ENCODE measurements at regions not wholly inside any gene's neighbourhood (a gene's known extent, or its start where the extent isn't known, plus 50 kb on each side); places are given as distances from the start of the nearest gene placed in this dataset.
A peak's percentile ranks its signal among the peaks of the same experiment; 100 is the strongest.

DNA sequence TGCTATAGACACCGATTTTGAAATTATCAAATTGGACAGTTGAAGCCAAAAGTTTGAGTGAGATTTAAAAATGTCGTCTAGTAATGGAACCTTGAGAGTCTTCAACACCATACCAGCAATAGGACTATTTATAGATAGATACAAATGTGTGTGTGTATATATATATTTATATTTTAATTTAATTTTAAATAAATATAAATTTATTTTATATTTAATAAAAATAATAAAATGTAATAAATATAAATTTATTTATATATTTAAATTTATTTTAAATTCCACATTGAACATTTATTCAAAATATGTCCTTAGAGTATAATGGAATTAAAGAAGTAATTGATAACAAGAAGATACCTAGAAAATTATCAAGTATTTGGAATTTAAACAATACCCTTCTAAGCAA, 221.9 kb upstream of the CXXC4 start (continued):
- TF ChIP-seq, protein P1, sequence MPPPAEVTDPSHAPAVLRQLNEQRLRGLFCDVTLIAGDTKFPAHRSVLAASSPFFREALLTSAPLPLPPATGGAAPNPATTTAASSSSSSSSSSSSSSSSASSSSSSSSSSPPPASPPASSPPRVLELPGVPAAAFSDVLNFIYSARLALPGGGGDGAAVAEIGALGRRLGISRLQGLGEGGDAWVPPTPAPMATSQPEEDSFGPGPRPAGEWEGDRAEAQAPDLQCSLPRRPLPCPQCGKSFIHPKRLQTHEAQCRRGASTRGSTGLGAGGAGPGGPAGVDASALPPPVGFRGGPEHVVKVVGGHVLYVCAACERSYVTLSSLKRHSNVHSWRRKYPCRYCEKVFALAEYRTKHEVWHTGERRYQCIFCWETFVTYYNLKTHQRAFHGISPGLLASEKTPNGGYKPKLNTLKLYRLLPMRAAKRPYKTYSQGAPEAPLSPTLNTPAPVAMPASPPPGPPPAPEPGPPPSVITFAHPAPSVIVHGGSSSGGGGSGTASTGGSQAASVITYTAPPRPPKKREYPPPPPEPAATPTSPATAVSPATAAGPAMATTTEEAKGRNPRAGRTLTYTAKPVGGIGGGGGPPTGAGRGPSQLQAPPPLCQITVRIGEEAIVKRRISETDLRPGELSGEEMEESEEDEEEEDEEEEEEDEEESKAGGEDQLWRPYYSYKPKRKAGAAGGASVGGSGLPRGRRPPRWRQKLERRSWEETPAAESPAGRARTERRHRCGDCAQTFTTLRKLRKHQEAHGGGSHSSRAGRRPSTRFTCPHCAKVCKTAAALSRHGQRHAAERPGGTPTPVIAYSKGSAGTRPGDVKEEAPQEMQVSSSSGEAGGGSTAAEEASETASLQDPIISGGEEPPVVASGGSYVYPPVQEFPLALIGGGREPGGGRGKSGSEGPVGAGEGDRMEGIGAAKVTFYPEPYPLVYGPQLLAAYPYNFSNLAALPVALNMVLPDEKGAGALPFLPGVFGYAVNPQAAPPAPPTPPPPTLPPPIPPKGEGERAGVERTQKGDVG (CRISPR knock-in tag; IDR thresholded peaks at IDR 0.05) = no peak
- no peak for TF ChIP-seq SMAD1 (IDR thresholded peaks at IDR 0.05; ENCODE audit: low read depth, partially characterized antibody)

DNA sequence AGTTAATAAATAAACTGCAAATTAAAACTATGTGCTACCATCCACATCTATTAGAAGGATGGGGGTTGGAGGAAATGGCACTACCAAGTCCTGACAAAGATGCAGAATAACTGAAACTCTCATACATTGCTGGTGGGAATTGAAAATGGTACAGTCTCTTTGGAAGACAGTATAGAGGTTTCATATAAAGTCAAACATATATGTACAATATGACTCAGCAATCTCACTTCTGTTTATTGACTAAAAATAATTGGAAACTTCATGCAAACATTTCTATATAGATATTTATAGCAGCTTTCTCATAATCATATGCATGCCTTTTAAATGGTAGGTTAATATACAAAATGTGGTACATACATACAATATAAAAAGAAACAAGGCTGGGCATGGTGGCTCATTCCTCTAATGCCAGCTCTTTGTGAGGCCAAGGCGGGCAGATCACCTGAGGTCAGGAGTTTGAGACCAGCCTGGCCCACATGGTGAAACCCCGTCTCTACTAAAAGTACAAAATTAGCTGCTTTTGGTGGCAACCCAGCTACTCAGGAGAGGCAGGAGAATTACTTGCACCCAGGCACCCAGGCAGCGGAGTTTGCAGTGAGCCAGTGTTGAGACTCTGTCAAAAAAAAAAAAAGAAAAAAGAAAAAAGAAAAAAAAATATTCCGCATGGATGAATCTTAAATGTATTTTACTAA, 225.0 kb upstream of the CXXC4 start:
- Histone ChIP-seq H3K36me3 (ENCODE audit: control insufficient read depth in 2 of 2, insufficient read depth in 2 of 2, low read length in 1 of 2) (no peaks in the 10 kb centered on the region), H3K27me3 (replicated peaks in 1 of 2; ENCODE audit: control insufficient read depth in 2 of 2, insufficient read depth in 2 of 2, low read length in 1 of 2) (no peaks in the 10 kb centered on the region), H2AFZ (ENCODE audit: control insufficient read depth, low read depth, low read length) (no peak overlapping the region), H3K4me3 (no peak overlapping the region), H3K9ac (ENCODE audit: control insufficient read depth, insufficient read depth, low read length) (no peak overlapping the region), H3K9me3 (replicated peaks; ENCODE audit: control insufficient read depth, insufficient read depth, low read length) (peaks cover 3% of the 10 kb centered on the region; the same call in 2 of the 3 replicates), H3K4me2 (ENCODE audit: control insufficient read depth, insufficient read depth) (0 out of 2 replicates have a peak overlapping the region, but pooled peaks have one; percentile 25), H3K27ac (ENCODE audit: control insufficient read depth, insufficient read depth) (peak overlapping the region; percentile 70), H3K4me1 (ENCODE audit: control insufficient read depth, insufficient read depth, low read length) (peaks cover 6% of the 10 kb centered on the region), H4K20me1 (ENCODE audit: control insufficient read depth, insufficient read depth) (no peaks in the 10 kb centered on the region), H3K79me2 (ENCODE audit: control insufficient read depth, insufficient read depth, low read length) (no peaks in the 10 kb centered on the region)
- intact Hi-C loops (cut with micrococcal nuclease; ENCODE audit: unreplicated experiment) (no loop called here), in situ Hi-C loops (cut with MboI) (no loop called here)
- ChIA-PET POLR2A (interaction anchor here (0.6 to 1.0 kb wide), 4 partner anchors 10 to 321 kb away, joined by 3 to 8 read pairs (median 5); no protein-coding TSS in a partner anchor), SMC1A (ENCODE audit: uncharacterized antibody, unreplicated experiment) (interaction anchor here (0.6 to 2.5 kb wide), 3 partner anchors 24 to 155 kb away, joined by 3 to 15 read pairs (median 4); no protein-coding TSS in a partner anchor), CTCF (interaction anchor here (1.3 kb wide), 1 partner anchor 16 kb away, joined by 4 read pairs; no protein-coding TSS in a partner anchor), RAD21 (ENCODE audit: unreplicated experiment) (interaction anchor here (1.3 to 1.7 kb wide), 2 partner anchors 23 to 141 kb away, joined by 5 to 6 read pairs; no protein-coding TSS in a partner anchor)
- BruUV-seq (replicated peaks) = no TSS peak
- peak; percentile 98 for ATAC-seq
- WGBS (ENCODE audit: insufficient coverage, insufficient replicate concordance, low lambda C conversion rate, missing lambda C conversion rate) = 23% methylated on average over 4 of the region's 4 CpGs
- DNase-seq (ENCODE audit: low read depth, low spot score) = peak; percentile 49
- peak; percentile 31 for FAIRE-seq
- TF ChIP-seq CREM (IDR thresholded peaks at IDR 0.05; ENCODE audit: low read depth) = 0 out of 2 replicates have a peak, but pooled peaks have one; percentile 54
- peak; percentile 76 for TF ChIP-seq MTA2 (IDR thresholded peaks at IDR 0.05; ENCODE audit: low read depth)
- TF ChIP-seq ETV6 (conservative IDR thresholded peaks at IDR 0.05 in 1 of 2, IDR thresholded peaks at IDR 0.05 in 1 of 2; ENCODE audit: borderline replicate concordance in 1 of 2, low read depth in 1 of 2) = 0 out of 4 replicates have a peak, but pooled peaks of 1 of the 2 experiments have one; percentile 31
- TF ChIP-seq NR2F1 (conservative IDR thresholded peaks at IDR 0.05) = peak; percentile 18; the same call in 1 of the 2 replicates
- TF ChIP-seq IKZF2 (IDR thresholded peaks at IDR 0.05) = peak; percentile 65 to 72; a peak in 3 of 4 replicates
- TF ChIP-seq FOXM1 (IDR thresholded peaks at IDR 0.05; ENCODE audit: low read depth, low read length) = peak; percentile 72; the same call in 1 of the 2 replicates
- TF ChIP-seq IKZF1 (conservative IDR thresholded peaks at IDR 0.05) = peak; percentile 32; the same call in 1 of the 2 replicates
- peak; percentile 52; the same call in 1 of the 2 replicates for TF ChIP-seq ZNF217 (IDR thresholded peaks at IDR 0.05)
- peak; percentile 51; the same call in 1 of the 2 replicates for TF ChIP-seq IRF4 (IDR thresholded peaks at IDR 0.05; ENCODE audit: low read depth, low read length)
- TF ChIP-seq, protein P2, sequence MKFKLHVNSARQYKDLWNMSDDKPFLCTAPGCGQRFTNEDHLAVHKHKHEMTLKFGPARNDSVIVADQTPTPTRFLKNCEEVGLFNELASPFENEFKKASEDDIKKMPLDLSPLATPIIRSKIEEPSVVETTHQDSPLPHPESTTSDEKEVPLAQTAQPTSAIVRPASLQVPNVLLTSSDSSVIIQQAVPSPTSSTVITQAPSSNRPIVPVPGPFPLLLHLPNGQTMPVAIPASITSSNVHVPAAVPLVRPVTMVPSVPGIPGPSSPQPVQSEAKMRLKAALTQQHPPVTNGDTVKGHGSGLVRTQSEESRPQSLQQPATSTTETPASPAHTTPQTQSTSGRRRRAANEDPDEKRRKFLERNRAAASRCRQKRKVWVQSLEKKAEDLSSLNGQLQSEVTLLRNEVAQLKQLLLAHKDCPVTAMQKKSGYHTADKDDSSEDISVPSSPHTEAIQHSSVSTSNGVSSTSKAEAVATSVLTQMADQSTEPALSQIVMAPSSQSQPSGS (IDR thresholded peaks at IDR 0.05; ENCODE audit: low read length) = peak; percentile 42; the same call in 1 of the 2 replicates
- TF ChIP-seq MEF2B (IDR thresholded peaks at IDR 0.05; ENCODE audit: partially characterized antibody, poor library complexity, severe bottlenecking) = peak; percentile 76
- no peak for TF ChIP-seq USF2 (IDR thresholded peaks at IDR 0.05; ENCODE audit: borderline replicate concordance, low read depth, low read length)
- TF ChIP-seq EED (IDR thresholded peaks at IDR 0.05; ENCODE audit: low read depth) = 0 out of 2 replicates have a peak, but pooled peaks have one; percentile 14
- peak; percentile 83 for TF ChIP-seq JUNB (IDR thresholded peaks at IDR 0.05)
- TF ChIP-seq DPF2 (IDR thresholded peaks at IDR 0.05) = peak; percentile 54; the same call in 1 of the 2 replicates

All from GM12878 (cell line).